Endothelial cell of umbilical vein (primary cell): ENCODE measurements at regions not wholly inside any gene's neighbourhood (a gene's known extent, or its start where the extent isn't known, plus 50 kb on each side); places are given as distances from the start of the nearest gene placed in this dataset.

ENCODE experiments used
- BruUV-seq: library from RNA; stranded (reverse); fragments of 400-500 nt; replicated peaks from 2 replicates; lab custom pipeline; 2021; lab: Mats Ljungman, UMichigan
- CTCF ChIA-PET: fragments of 300-600, 350-600 bp; sonication (Branson Sonifier 250); formaldehyde crosslinking; loops from one replicate; lab custom pipeline; 2021; ENCODE audit warnings: antibody characterized with exemption, inconsistent platforms; lab: Charles Lee
- POLR2A ChIA-PET: fragments of 300-600, 350-600 bp; sonication (Branson Sonifier 250); formaldehyde crosslinking; loops from one replicate; lab custom pipeline; 2021; ENCODE audit warnings: antibody characterized with exemption, inconsistent platforms; lab: Charles Lee
- DNase-seq: peaks from one replicate; pipeline ENCODE4 v3.0.0-alpha.2; 2011; ENCODE audit warnings: low read depth, low spot score
- FAIRE-seq: peaks from 2 replicates; lab custom pipeline; 2011; peaks lifted over from hg19 to GRCh38; lab: Jason Lieb, UNC
- H2AFZ ChIP-seq: 2 replicates; pipeline ENCODE4 v1.6.0; 2012; ENCODE audit warnings: low read depth, low read length, control low read depth, inconsistent platforms
- H3K27ac ChIP-seq: 2 replicates; pipeline ENCODE4 v1.5.1; 2011; ENCODE audit warnings: low read depth, mild to moderate bottlenecking, control low read depth, low read length, moderate library complexity; ENCODE audit not compliant: insufficient read depth
- H3K27me3 ChIP-seq, 2 experiments: 2 replicates each; pipeline versions ENCODE4 v1.6.0 to v1.6.1; 2011; ENCODE audit warnings: low read length in 2 of 2, mixed read lengths in 1 of 2; ENCODE audit not compliant: control insufficient read depth in 2 of 2, insufficient read depth in 2 of 2
- H3K36me3 ChIP-seq, 2 experiments: 2 replicates in 1 of 2; 3 replicates in 1 of 2; pipeline ENCODE4 v1.5.1; 2011; ENCODE audit warnings: low read length in 2 of 2, mild to moderate bottlenecking in 1 of 2, moderate library complexity in 1 of 2; ENCODE audit not compliant: control insufficient read depth in 2 of 2, insufficient read depth in 2 of 2; ENCODE audit errors: extremely low read depth in 1 of 2
- H3K4me1 ChIP-seq: 3 replicates; pipeline ENCODE4 v1.5.1; 2011; ENCODE audit warnings: mild to moderate bottlenecking, low read length; ENCODE audit not compliant: control insufficient read depth, insufficient read depth; ENCODE audit errors: extremely low read depth
- H3K4me2 ChIP-seq: 2 replicates; pipeline ENCODE4 v1.6.1; 2011; ENCODE audit warnings: low read length, control low read depth, mixed read lengths; ENCODE audit not compliant: insufficient read depth
- H3K4me3 ChIP-seq, 3 experiments: fragments of 200-600 bp in 1 of 3; sonication (generic), shearing (Covaris generic) in 1 of 3; replicated peaks in 1 of 3; 2 replicates each; pipeline ENCODE4 v1.5.1; 2011 to 2016; ENCODE audit warnings: control low read depth in 3 of 3, low read length in 3 of 3, mild to moderate bottlenecking in 2 of 3, inconsistent platforms in 1 of 3, low read depth in 1 of 3, moderate library complexity in 1 of 3; ENCODE audit not compliant: insufficient read depth in 1 of 3
- H3K79me2 ChIP-seq: 2 replicates; pipeline ENCODE4 v1.6.0; 2012; ENCODE audit warnings: low read length, inconsistent platforms; ENCODE audit not compliant: control insufficient read depth, insufficient read depth
- H3K9ac ChIP-seq: replicated peaks from 2 replicates; pipeline ENCODE3; 2011; ENCODE audit warnings: low read length, control low read depth; ENCODE audit not compliant: insufficient read depth; ENCODE audit errors: extremely low read depth
- H3K9me1 ChIP-seq: replicated peaks from 3 replicates; pipeline ENCODE4 v1.6.0; 2011; ENCODE audit warnings: mild to moderate bottlenecking, low read length; ENCODE audit not compliant: control insufficient read depth, insufficient read depth; ENCODE audit errors: extremely low read depth
- H3K9me3 ChIP-seq: replicated peaks from 2 replicates; pipeline ENCODE4 v1.5.1; 2012; ENCODE audit warnings: low read length, inconsistent platforms; ENCODE audit not compliant: control insufficient read depth, insufficient read depth
- H4K20me1 ChIP-seq: replicated peaks from 2 replicates; pipeline ENCODE3; 2011; ENCODE audit warnings: mild to moderate bottlenecking, low read length; ENCODE audit not compliant: control insufficient read depth, insufficient read depth; ENCODE audit errors: extremely low read depth
- EZH2 ChIP-seq: IDR thresholded peaks from 2 replicates; pipeline ENCODE4 v1.6.1; 2012; ENCODE audit warnings: borderline replicate concordance, low read depth, mild to moderate bottlenecking, moderate library complexity, low read length, inconsistent platforms; ENCODE audit not compliant: severe bottlenecking
- FOS ChIP-seq: IDR thresholded peaks from 2 replicates; pipeline ENCODE4 v1.6.1; 2011; ENCODE audit warnings: mild to moderate bottlenecking, low read length, moderate library complexity, borderline replicate concordance; ENCODE audit not compliant: insufficient read depth
- GATA2 ChIP-seq: IDR thresholded peaks from 2 replicates; pipeline ENCODE4 v1.7.0; 2011; ENCODE audit warnings: low read depth, mild to moderate bottlenecking, moderate library complexity, mixed read lengths, low read length; ENCODE audit not compliant: insufficient read length, insufficient read depth
- JUN ChIP-seq: IDR thresholded peaks from 2 replicates; pipeline ENCODE4 v1.6.1; 2011; ENCODE audit warnings: borderline replicate concordance, low read depth; ENCODE audit not compliant: insufficient read length, insufficient read depth
- MAX ChIP-seq: IDR thresholded peaks from 2 replicates; pipeline ENCODE4 v1.6.1; 2011; ENCODE audit not compliant: insufficient read depth, insufficient read length
- MYC ChIP-seq: IDR thresholded peaks from one replicate; pipeline ENCODE4 v1.6.1; 2011; ENCODE audit warnings: mild to moderate bottlenecking, low read depth, low read length
- POLR2A ChIP-seq: IDR thresholded peaks from 2 replicates; pipeline ENCODE4 v1.6.1; 2012; ENCODE audit warnings: low read depth, mild to moderate bottlenecking, control low read depth, low read length
- POLR2AphosphoS5 ChIP-seq: IDR thresholded peaks from 2 replicates; pipeline ENCODE4 v1.6.1; 2012; ENCODE audit warnings: low read depth, mild to moderate bottlenecking, control low read depth, low read length, moderate library complexity; ENCODE audit not compliant: insufficient read depth
- dilution Hi-C: fragments of 300-500 bp; cut with MboI; formaldehyde crosslinking; loops from one replicate; pipeline ENCODE4 v1.15.0; 2019; ENCODE audit warnings: low sequenced_read_pairs; ENCODE audit not compliant: extremely low pct_ligation_motif_present
- intact Hi-C: fragments of 100-400 bp; cut with micrococcal nuclease; formaldehyde crosslinking; loops from one replicate; pipeline ENCODE4 v1.10.0; 2022
- TF ChIP-seq, protein P1 (sequence below), 2 donors: IDR thresholded peaks; 1 replicate in 1 of 2; 2 replicates in 1 of 2; pipeline ENCODE4 v1.5.1; 2011; ENCODE audit warnings: low read length in 2 of 2, mild to moderate bottlenecking in 2 of 2, moderate library complexity in 2 of 2, control low read depth in 1 of 2, inconsistent platforms in 1 of 2, low read depth in 1 of 2; ENCODE audit not compliant: insufficient read depth in 1 of 2; ENCODE audit errors: extremely low read depth in 1 of 2

GRCh38 chr12:113723631-113724030, 242.5 kb downstream of the RBM19 start:
- dilution Hi-C loops, result no loop called here

More at GRCh38 chr12:113723631-113724030, 242.5 kb downstream of the RBM19 start:
- no peaks in the 10 kb centered on the region for H3K9me3 ChIP-seq
- TF ChIP-seq EZH2 (no peak), MYC (no peak), POLR2AphosphoS5 (no peak), GATA2 (no peak), FOS (no peak), MAX (no peak), JUN (no peak), POLR2A (no peak)
- TF ChIP-seq, protein P1, sequence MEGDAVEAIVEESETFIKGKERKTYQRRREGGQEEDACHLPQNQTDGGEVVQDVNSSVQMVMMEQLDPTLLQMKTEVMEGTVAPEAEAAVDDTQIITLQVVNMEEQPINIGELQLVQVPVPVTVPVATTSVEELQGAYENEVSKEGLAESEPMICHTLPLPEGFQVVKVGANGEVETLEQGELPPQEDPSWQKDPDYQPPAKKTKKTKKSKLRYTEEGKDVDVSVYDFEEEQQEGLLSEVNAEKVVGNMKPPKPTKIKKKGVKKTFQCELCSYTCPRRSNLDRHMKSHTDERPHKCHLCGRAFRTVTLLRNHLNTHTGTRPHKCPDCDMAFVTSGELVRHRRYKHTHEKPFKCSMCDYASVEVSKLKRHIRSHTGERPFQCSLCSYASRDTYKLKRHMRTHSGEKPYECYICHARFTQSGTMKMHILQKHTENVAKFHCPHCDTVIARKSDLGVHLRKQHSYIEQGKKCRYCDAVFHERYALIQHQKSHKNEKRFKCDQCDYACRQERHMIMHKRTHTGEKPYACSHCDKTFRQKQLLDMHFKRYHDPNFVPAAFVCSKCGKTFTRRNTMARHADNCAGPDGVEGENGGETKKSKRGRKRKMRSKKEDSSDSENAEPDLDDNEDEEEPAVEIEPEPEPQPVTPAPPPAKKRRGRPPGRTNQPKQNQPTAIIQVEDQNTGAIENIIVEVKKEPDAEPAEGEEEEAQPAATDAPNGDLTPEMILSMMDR (IDR thresholded peaks at IDR 0.05; ENCODE audit: extremely low read depth in 1 of 2, insufficient read depth in 1 of 2, low read depth in 1 of 2, low read length in 2 of 2), result no peak
- no peak overlapping the region for H3K4me2 ChIP-seq
- H3K9ac ChIP-seq, result no peak overlapping the region
- H3K4me1 ChIP-seq, result no peaks in the 10 kb centered on the region
- ChIA-PET CTCF (no interaction called here), POLR2A (no interaction called here)
- no peak overlapping the region for H2AFZ ChIP-seq
- H3K36me3 ChIP-seq, result no peaks in the 10 kb centered on the region
- H3K27ac ChIP-seq, result no peak overlapping the region
- no peaks in the 10 kb centered on the region for H3K27me3 ChIP-seq
- no peaks in the 10 kb centered on the region for H3K79me2 ChIP-seq
- no TSS peak for BruUV-seq
- H4K20me1 ChIP-seq, result no peaks in the 10 kb centered on the region
- no peak overlapping the region for H3K4me3 ChIP-seq
- DNase-seq (no peak), FAIRE-seq (no peak)
- intact Hi-C loops, result no loop called here
- no peaks in the 10 kb centered on the region for H3K9me1 ChIP-seq
